HEK293 (cell line): ENCODE measurements at regions not wholly inside any gene's neighbourhood (a gene's known extent, or its start where the extent isn't known, plus 50 kb on each side); places are given as distances from the start of the nearest gene placed in this dataset.

Experiments
- MYNN ChIP-seq: fragments of 450-650 bp; formaldehyde crosslinking; IDR thresholded peaks from 2 replicates; pipeline ENCODE4 v1.5.1; 2016; ENCODE audit warnings: missing biosample characterization, missing genetic modification characterization, borderline replicate concordance
- YY1 ChIP-seq: fragments of 450-650 bp; formaldehyde crosslinking; IDR thresholded peaks from 2 replicates; pipeline ENCODE4 v1.5.1; 2018; ENCODE audit warnings: missing biosample characterization, missing genetic modification characterization
- ZNF747 ChIP-seq: fragments of 450-650 bp; formaldehyde crosslinking; IDR thresholded peaks from 2 replicates; pipeline ENCODE4 v1.5.1; 2016; ENCODE audit warnings: missing biosample characterization, missing genetic modification characterization
- TF ChIP-seq, protein P1 (sequence below): fragments of 450-650 bp; formaldehyde crosslinking; IDR thresholded peaks from 2 replicates; pipeline ENCODE4 v1.5.1; 2016; ENCODE audit warnings: missing biosample characterization, missing genetic modification characterization

DNA sequence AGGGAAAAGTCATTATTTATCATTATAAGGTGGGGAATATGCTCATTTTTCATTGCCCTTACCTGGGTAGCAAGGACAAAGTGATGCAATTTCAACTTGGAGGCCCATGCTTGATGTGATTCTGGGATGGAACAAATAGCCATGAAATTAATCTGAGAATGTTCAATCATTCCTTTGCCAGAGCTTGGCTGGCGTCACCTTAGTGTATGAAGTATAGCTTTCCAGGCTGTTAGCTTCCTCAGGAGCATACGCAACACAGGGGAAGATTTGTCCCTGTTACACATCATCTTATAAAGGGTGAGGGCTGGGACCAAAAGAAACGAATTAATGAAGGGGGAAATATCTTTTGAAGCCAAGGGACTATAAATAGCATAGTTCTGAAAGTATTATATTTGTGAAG lies 91.4 kb upstream of the DEPDC1 start:
- TF ChIP-seq, protein P1, sequence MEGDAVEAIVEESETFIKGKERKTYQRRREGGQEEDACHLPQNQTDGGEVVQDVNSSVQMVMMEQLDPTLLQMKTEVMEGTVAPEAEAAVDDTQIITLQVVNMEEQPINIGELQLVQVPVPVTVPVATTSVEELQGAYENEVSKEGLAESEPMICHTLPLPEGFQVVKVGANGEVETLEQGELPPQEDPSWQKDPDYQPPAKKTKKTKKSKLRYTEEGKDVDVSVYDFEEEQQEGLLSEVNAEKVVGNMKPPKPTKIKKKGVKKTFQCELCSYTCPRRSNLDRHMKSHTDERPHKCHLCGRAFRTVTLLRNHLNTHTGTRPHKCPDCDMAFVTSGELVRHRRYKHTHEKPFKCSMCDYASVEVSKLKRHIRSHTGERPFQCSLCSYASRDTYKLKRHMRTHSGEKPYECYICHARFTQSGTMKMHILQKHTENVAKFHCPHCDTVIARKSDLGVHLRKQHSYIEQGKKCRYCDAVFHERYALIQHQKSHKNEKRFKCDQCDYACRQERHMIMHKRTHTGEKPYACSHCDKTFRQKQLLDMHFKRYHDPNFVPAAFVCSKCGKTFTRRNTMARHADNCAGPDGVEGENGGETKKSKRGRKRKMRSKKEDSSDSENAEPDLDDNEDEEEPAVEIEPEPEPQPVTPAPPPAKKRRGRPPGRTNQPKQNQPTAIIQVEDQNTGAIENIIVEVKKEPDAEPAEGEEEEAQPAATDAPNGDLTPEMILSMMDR (tag by site-specific recombination): no peak
- no peak for TF ChIP-seq YY1 (tag by site-specific recombination)
- TF ChIP-seq ZNF747 (tag by site-specific recombination): no peak
- no peak for TF ChIP-seq MYNN (tag by site-specific recombination)
